ENCODE measurements at regions not wholly inside any gene's neighbourhood (a gene's known extent, or its start where the extent isn't known, plus 50 kb on each side); places are given as distances from the start of the nearest gene placed in this dataset.

- DNase-seq (peak in 1 of 4 donors; percentile 6), ATAC-seq (no peak)
- Histone ChIP-seq H3K9me3 (no peaks in the 10 kb centered on the region), H3K4me3 (no peak overlapping the region), H3K4me1 (no peaks in the 10 kb centered on the region), H3K27me3 (peaks cover 0 to 4% of the 10 kb centered on the region in 2 donors), H3K36me3 (no peaks in the 10 kb centered on the region), H3K27ac (no peak overlapping the region)
- intact Hi-C loops (cut with DNase I) = no loop called here
- TF ChIP-seq, protein P1, sequence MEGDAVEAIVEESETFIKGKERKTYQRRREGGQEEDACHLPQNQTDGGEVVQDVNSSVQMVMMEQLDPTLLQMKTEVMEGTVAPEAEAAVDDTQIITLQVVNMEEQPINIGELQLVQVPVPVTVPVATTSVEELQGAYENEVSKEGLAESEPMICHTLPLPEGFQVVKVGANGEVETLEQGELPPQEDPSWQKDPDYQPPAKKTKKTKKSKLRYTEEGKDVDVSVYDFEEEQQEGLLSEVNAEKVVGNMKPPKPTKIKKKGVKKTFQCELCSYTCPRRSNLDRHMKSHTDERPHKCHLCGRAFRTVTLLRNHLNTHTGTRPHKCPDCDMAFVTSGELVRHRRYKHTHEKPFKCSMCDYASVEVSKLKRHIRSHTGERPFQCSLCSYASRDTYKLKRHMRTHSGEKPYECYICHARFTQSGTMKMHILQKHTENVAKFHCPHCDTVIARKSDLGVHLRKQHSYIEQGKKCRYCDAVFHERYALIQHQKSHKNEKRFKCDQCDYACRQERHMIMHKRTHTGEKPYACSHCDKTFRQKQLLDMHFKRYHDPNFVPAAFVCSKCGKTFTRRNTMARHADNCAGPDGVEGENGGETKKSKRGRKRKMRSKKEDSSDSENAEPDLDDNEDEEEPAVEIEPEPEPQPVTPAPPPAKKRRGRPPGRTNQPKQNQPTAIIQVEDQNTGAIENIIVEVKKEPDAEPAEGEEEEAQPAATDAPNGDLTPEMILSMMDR (IDR thresholded peaks at IDR 0.05) = no peak
Observed at GRCh38 chr20:41935259-41935791, 317.1 kb upstream of the CHD6 start.

GRCh38 chr20:41932431-41932830 is 314.3 kb upstream of the CHD6 start:
- intact Hi-C loops (cut with DNase I) = no loop called here
- Histone ChIP-seq H3K27ac (no peak overlapping the region), H3K27me3 (peaks cover 0 to 4% of the 10 kb centered on the region in 2 donors), H3K4me1 (no peaks in the 10 kb centered on the region), H3K4me3 (no peak overlapping the region), H3K9me3 (no peaks in the 10 kb centered on the region), H3K36me3 (no peaks in the 10 kb centered on the region)
- no peak for DNase-seq
- ATAC-seq = no peak
- TF ChIP-seq, protein P1 (IDR thresholded peaks at IDR 0.05) = no peak

DNA sequence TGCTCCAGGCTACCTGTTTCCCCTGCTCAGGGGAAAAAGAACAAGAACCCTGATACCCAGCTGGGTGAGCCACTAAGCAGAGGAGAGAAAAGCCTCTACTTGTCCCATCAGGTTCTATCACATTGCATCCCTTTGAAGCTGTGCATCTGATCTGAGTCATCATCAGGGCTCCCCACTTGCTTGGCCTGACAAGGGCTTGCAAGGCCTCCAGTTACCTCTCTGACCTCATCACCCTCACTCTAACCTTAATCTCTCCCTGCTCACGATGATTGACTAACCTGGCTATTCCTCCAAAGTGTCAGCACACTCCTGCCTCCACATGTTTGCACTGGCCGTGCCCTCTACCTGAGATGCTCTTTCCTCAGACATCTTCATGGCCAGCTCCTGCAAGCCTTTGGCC is 309.5 kb upstream of the CHD6 start:
- H3K36me3 ChIP-seq = no peaks in the 10 kb centered on the region
- TF ChIP-seq, protein P1 (IDR thresholded peaks at IDR 0.05) = no peak
- no peaks in the 10 kb centered on the region for H3K4me1 ChIP-seq
- H3K4me3 ChIP-seq = no peak overlapping the region
- H3K27me3 ChIP-seq = peaks cover 0 to 24% of the 10 kb centered on the region in 2 donors
- DNase-seq = no peak
- ATAC-seq = no peak
- H3K9me3 ChIP-seq = no peaks in the 10 kb centered on the region
- intact Hi-C loops (cut with DNase I) = no loop called here
- H3K27ac ChIP-seq = no peak overlapping the region

DNA sequence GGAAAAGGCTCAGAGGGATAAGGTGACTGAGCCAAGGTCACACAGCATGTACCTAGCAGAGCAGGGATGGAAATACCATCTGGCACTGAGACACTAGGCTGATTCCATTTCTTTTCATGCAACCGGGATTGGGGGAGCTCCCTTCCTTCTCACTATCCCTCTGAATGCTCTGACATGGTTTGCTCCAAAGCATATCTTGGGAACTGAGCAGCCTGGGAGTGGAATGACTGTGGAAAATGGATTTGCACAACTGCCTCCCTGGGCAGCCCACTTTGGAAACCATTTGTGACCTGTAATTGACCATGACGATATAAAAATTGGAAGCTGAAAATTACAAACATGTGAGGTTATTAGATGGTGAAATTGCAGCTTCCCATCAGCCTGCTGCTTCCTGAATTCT is 309.0 kb upstream of the CHD6 start:
- Histone ChIP-seq H3K4me1 (no peaks in the 10 kb centered on the region), H3K27me3 (peaks cover 0 to 24% of the 10 kb centered on the region in 2 donors), H3K36me3 (no peaks in the 10 kb centered on the region), H3K4me3 (no peak overlapping the region), H3K27ac (no peak overlapping the region), H3K9me3 (no peaks in the 10 kb centered on the region)
- ATAC-seq (no peak), DNase-seq (no peak)
- intact Hi-C loops (cut with DNase I) = no loop called here
- TF ChIP-seq, protein P1 (IDR thresholded peaks at IDR 0.05) = no peak

DNA sequence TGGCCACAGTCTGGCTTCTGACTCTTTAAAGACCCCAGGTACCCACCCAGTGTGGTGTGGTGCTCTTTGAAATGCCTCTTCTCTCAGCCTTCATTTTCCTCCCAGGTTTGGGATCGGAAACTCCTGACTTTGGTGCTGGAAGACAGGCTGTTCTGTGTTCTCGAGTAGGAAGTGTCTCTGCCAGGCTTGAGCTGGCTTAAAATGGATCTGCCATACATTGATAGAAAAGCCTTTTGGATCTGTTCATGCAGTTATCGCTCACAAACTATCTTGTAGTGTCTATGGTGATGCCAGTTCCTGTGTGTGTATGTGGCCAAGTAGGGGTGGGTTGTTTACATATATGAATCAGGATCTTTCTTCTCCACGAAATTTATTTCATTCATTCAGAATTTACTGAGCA is 307.3 kb upstream of the CHD6 start:
- no peak overlapping the region for H3K27ac ChIP-seq
- ATAC-seq = no peak
- H3K9me3 ChIP-seq = no peaks in the 10 kb centered on the region
- TF ChIP-seq, protein P1 (IDR thresholded peaks at IDR 0.05) = no peak
- no peak for DNase-seq
- H3K36me3 ChIP-seq = no peaks in the 10 kb centered on the region
- H3K4me1 ChIP-seq = no peaks in the 10 kb centered on the region
- no peak overlapping the region for H3K4me3 ChIP-seq
- peaks cover 0 to 22% of the 10 kb centered on the region in 2 donors for H3K27me3 ChIP-seq
- intact Hi-C loops (cut with DNase I) = no loop called here

Data from left lung (tissue), 4 donors.